ENCODE measurements at regions not wholly inside any gene's neighbourhood (a gene's known extent, or its start where the extent isn't known, plus 50 kb on each side); places are given as distances from the start of the nearest gene placed in this dataset.

DNA sequence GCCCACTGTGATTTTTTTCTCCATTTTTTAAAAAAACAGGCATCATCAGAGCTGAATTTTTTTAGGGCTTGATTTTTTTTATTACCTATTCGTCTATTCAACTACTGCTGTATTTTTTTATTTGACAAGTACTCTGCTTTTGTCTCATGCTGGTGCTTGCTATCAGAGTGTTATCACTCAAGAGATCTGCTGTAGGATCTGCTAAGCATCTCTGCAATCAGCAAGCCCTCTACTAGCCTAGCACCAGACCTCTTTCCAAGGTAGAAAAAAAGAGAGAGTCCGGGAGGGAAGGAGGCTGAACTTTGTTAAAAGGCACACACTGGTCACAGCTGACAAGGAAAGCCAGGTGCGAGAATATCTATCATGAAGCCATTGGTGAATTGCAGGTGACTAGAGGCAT is 413.8 kb upstream of the CCNH start:
- ChIA-PET CTCF (interaction anchor here (1.4 kb wide), 1 partner anchor 25 kb away, joined by 3 read pairs; no protein-coding TSS in a partner anchor), POLR2A (no interaction called here), RAD21 (ENCODE audit: unreplicated experiment) (no interaction called here), SMC1A (ENCODE audit: uncharacterized antibody, unreplicated experiment) (no interaction called here)
- no TSS peak for BruUV-seq (replicated peaks)
- ATAC-seq, result no peak
- H3K79me2 ChIP-seq (ENCODE audit: control insufficient read depth, insufficient read depth, low read length), result no peaks in the 10 kb centered on the region
- no peak overlapping the region for H3K4me2 ChIP-seq (ENCODE audit: control insufficient read depth, insufficient read depth)
- no peaks in the 10 kb centered on the region for H3K27me3 ChIP-seq (replicated peaks in 1 of 2; ENCODE audit: control insufficient read depth in 2 of 2, insufficient read depth in 2 of 2, low read length in 1 of 2)
- H3K9me3 ChIP-seq (replicated peaks; ENCODE audit: control insufficient read depth, insufficient read depth, low read length), result no peaks in the 10 kb centered on the region
- no peaks in the 10 kb centered on the region for H4K20me1 ChIP-seq (ENCODE audit: control insufficient read depth, insufficient read depth)
- in situ Hi-C loops (cut with MboI) (no loop called here), intact Hi-C loops (cut with micrococcal nuclease; ENCODE audit: unreplicated experiment) (no loop called here)
- no peak for TF ChIP-seq ATF7 (IDR thresholded peaks at IDR 0.05; ENCODE audit: low read depth)
- TF ChIP-seq, protein P1, sequence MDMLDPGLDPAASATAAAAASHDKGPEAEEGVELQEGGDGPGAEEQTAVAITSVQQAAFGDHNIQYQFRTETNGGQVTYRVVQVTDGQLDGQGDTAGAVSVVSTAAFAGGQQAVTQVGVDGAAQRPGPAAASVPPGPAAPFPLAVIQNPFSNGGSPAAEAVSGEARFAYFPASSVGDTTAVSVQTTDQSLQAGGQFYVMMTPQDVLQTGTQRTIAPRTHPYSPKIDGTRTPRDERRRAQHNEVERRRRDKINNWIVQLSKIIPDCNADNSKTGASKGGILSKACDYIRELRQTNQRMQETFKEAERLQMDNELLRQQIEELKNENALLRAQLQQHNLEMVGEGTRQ (IDR thresholded peaks at IDR 0.05; ENCODE audit: borderline replicate concordance, low read depth, low read length), result no peak
- TF ChIP-seq, protein P2, sequence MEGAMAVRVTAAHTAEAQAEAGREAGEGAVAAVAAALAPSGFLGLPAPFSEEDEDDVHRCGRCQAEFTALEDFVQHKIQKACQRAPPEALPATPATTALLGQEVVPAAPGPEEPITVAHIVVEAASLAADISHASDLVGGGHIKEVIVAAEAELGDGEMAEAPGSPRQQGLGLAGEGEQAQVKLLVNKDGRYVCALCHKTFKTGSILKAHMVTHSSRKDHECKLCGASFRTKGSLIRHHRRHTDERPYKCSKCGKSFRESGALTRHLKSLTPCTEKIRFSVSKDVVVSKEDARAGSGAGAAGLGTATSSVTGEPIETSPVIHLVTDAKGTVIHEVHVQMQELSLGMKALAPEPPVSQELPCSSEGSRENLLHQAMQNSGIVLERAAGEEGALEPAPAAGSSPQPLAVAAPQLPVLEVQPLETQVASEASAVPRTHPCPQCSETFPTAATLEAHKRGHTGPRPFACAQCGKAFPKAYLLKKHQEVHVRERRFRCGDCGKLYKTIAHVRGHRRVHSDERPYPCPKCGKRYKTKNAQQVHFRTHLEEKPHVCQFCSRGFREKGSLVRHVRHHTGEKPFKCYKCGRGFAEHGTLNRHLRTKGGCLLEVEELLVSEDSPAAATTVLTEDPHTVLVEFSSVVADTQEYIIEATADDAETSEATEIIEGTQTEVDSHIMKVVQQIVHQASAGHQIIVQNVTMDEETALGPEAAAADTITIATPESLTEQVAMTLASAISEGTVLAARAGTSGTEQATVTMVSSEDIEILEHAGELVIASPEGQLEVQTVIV (IDR thresholded peaks at IDR 0.05; ENCODE audit: borderline replicate concordance, partially characterized antibody), result no peak
- no peak for TF ChIP-seq POU2F2 (IDR thresholded peaks at IDR 0.05; ENCODE audit: borderline replicate concordance, low read depth, low read length)
- TF ChIP-seq ESRRA (IDR thresholded peaks at IDR 0.05; ENCODE audit: low read length), result no peak
- TF ChIP-seq BMI1 (IDR thresholded peaks at IDR 0.05; ENCODE audit: borderline replicate concordance), result no peak
- TF ChIP-seq IRF4 (IDR thresholded peaks at IDR 0.05; ENCODE audit: low read depth, low read length), result no peak
- TF ChIP-seq, protein P3, sequence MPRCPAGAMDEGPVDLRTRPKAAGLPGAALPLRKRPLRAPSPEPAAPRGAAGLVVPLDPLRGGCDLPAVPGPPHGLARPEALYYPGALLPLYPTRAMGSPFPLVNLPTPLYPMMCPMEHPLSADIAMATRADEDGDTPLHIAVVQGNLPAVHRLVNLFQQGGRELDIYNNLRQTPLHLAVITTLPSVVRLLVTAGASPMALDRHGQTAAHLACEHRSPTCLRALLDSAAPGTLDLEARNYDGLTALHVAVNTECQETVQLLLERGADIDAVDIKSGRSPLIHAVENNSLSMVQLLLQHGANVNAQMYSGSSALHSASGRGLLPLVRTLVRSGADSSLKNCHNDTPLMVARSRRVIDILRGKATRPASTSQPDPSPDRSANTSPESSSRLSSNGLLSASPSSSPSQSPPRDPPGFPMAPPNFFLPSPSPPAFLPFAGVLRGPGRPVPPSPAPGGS (IDR thresholded peaks at IDR 0.05; ENCODE audit: borderline replicate concordance, insufficient read depth, low read depth, low read length, poor library complexity, severe bottlenecking), result no peak
- no peak for TF ChIP-seq SREBF2 (IDR thresholded peaks at IDR 0.05; ENCODE audit: low read length)
- no peak overlapping the region for H3K9ac ChIP-seq (ENCODE audit: control insufficient read depth, insufficient read depth, low read length)
- 35% methylated on average over 3 of the region's 3 CpGs for WGBS (ENCODE audit: insufficient coverage, insufficient replicate concordance, low lambda C conversion rate, missing lambda C conversion rate)
- no peak for FAIRE-seq
- no peaks in the 10 kb centered on the region for H3K36me3 ChIP-seq (ENCODE audit: control insufficient read depth in 2 of 2, insufficient read depth in 2 of 2, low read length in 1 of 2)
- H3K4me3 ChIP-seq, result no peak overlapping the region
- H3K27ac ChIP-seq (ENCODE audit: control insufficient read depth, insufficient read depth), result no peak overlapping the region
- no peak for DNase-seq (ENCODE audit: low read depth, low spot score)
- no peaks in the 10 kb centered on the region for H3K4me1 ChIP-seq (ENCODE audit: control insufficient read depth, insufficient read depth, low read length)
- no peak overlapping the region for H2AFZ ChIP-seq (ENCODE audit: control insufficient read depth, low read depth, low read length)

All from GM12878 (cell line).